ENCODE measurements at regions not wholly inside any gene's neighbourhood (a gene's known extent, or its start where the extent isn't known, plus 50 kb on each side); places are given as distances from the start of the nearest gene placed in this dataset.

DNA sequence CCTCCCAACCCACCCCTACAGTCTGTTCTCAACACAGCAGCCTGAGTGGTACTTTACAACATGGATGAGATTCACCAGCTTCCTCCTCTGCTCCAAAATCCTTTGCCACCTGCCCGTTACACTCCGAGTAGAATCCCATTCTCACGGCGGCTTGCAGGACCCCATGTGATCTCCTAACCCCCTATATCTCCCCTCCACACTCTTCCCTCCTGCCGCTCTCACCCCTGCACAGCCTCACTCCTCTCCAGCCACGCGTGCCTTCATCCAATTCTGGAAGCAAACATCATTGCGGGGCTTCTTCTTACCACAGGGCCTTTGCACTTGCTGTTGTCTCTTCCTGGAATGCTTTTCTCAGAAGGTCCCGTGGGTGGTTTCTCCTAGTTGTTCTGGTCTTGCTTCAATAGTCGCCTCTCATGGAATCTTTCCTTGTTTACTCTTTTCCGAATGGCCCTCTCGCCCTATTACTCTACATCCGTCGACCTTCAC, 472.3 kb downstream of the CDH26 start:
- DNase-seq (ENCODE audit: low spot score) = no peak

DNA sequence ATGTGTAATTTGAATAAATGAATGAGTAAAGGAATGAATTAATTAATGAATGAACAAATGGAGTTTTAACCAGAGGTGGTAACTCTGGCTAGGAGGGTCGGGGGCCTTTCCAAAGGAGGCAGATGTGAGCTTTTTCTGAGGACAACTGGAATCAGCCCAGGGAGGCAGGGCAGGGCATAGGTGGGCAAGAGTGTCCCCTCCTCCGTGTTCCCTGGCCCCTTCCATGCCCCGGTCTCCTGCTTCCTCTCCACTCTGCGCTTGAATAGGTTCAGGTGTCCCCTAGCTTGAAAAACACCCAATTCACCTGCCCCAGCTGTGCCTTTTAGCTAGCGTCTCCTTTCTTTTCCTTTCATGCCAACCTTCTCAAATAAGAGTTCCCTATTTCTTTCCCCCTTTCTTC, 473.1 kb downstream of the CDH26 start:
- no peak for DNase-seq (ENCODE audit: low spot score)

DNA sequence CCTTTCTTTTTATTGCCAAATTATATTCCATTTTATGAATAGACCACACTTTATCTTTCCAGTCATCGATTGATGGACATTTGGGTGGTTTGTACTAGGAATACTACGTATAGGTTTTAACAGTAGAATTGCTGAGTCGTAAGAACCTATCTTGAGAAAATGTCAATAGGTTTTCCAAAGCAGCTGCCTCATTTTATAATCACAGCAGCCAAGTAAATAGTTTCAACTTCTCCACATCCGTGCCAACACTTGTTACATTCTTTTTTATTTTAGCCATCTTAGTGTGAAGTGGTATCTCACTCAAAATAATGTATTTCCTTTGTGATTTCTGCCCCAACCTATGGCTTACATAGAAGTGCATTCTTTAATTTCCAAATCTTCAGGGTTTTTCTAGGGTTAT, 479.2 kb downstream of the CDH26 start:
- DNase-seq (ENCODE audit: low spot score) = no peak

DNA sequence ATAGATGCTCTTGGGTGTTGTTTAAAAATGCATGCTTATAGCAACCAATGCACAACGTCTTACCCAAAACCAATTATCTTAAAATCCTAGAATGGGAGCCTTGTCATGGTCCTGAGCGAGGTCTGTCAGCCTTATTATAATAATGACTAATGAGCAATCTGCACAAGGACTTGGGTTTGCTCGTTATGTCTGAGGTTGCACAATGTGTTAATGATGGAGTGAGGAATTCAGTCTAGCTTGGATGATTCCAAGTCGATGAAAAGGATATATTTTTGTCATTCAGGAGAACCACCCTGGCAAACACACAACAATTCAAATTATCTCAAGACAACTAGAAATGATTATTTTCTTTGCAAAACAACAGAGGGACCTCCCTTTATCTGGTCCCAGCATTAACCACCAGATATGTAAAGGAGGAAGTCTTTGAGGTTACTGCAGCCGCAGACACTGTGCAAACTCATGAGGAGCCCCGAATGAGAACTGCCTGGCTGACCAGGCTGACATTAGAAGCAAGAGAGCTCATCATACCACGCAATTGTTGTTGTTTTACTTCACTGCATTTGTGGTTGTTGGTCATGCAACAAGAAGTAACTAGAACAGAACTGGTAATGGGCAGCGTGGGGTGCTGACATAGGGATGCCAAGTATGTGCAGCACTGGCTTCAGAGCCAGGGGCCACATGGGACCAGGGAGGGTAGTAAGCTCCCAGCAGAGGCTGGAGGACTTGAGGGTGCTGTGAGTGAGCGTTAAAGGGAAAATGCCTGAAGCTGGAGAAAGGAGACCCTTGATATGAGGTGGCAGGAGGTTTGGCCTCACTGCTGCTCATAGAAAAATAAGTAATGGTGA, 488.3 kb downstream of the CDH26 start:
- no peak for DNase-seq (ENCODE audit: low spot score)

DNA sequence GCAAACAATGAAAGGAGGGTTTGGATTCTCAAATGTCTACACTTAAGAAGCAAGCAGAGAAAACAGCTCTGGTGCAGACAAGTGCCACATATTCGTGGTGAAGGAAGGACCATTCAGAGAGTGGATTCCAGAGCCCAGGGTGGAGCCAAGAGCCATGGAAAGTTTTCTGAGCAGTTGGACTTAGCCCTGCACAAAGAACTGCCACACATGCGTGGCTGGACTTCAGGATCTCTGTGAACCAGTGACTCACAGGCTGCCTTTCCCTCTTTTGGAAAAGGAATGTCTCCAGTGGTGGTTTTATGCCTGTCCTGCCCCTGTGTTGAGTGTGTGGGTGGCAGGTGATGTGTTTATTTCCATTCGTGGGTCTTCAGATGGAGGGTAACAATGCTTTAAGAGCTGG, 489.5 kb downstream of the CDH26 start:
- no peak for DNase-seq (ENCODE audit: low spot score)

DNA sequence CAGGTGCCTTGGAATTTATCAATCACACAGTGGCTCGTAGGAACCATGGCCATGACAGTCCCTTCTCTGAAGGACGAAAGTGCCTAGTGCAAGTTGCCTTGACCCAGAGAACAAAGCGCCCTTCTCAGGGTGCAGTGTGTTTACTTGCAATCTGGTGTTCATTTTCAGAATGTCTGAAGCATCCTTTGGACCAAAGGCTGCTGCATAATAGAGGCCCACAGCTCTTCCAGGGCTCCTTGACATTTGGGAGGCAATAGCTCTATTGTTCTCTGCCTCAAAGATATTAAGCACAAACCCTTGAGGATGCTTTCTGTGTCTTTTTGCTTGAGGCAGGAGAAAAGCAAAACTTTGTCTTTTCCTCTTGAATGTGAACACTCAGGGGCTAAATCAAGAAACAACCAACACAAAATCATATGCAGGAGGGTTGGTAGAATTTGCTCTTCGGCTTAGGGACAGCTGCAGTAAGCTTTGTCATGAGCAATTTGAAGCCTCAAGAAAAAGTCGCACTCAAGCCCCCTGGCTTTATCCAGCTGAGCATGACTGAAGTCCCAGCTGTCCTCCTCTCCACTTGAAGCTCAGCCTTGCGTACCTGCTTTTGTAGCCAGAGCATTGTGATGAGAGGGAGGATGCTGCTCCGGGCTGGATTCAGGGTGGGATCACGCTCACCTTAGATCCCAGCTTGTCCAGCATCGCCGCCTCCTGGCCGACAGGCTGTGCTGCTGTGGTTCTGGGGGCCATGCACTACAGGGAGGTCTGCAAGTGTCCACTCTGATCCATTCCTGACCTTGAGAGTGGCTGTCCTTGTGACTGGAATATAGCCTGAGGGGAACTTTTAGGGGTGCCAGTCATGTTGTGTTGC, 495.4 kb downstream of the CDH26 start:
- peak; percentile 60 for DNase-seq (ENCODE audit: low spot score)

DNA sequence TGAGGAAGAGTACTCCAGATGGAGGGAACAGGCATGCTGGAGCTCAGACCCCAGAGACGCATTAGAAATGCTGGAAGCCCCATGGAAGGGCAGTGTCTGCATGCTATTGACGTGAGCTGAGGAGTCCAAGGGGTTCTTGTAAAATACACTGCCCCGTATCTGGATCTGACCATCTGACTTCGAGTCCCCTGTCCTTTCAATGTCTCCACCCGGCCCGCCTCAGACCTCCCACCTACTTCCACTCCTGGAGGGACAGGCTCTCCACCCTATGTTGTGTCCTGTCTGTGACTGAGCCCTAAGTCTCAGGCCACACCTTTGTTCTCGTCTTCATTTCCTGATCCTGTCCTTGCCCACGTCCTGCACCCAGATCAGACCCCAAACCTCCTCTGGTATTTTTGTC, 496.3 kb downstream of the CDH26 start:
- no peak for DNase-seq (ENCODE audit: low spot score)

DNA sequence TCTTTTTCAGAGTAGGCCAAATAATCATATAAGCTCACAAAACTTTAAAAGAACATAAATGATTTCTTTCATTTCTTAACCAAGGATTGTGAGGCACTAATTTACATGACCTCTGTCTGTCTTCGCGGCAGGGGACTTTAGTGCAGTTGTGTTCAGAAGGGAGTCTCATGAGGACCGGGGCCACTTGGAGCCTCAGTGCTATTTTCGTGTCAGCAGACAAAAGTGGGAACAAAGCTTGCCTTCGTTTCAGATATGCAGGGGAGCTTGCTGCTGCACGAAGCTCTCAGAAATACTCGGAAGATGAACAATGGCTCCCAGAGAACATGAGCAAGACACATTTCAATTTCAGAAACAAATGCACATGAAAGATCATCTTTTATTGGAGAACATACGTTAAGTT, 497.0 kb downstream of the CDH26 start:
- DNase-seq (ENCODE audit: low spot score) = no peak

DNA sequence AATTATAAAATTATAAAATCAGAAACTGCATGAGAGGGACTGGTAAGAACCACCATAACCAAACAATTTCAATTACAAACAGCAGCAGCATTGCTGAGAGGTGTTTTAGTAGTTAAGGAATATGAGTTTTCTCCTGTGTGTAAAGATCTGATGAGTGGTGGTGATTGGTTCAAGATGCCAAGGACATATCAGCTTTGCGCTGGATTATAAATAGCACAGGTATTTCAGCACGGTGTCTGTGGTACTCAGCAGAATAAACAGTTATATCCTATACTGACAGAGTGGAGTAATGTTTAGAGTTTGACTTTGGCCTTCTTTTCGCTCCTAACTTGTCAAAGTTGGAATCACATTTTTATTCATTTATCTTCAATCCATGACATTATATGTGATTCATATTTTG, 501.0 kb downstream of the CDH26 start:
- no peak for DNase-seq (ENCODE audit: low spot score)

DNA sequence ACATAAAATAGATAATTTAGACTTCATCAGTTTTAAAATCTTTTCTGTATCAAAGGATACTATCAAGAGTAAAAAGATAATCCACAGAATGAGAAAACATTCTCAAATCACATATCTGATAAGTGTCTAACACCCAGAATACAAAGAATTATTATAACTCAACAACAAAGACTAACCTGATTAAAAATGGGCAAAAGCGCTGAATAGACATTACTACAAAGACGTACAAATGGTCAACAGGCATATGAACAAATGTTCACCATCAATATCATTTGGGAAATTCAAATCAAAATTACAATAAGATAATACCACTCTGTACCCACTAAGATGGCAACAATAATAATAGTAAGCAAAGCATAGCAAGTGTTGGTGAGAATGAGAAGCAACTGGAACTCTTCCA, 503.8 kb downstream of the CDH26 start:
- no peak for DNase-seq (ENCODE audit: low spot score)

DNA sequence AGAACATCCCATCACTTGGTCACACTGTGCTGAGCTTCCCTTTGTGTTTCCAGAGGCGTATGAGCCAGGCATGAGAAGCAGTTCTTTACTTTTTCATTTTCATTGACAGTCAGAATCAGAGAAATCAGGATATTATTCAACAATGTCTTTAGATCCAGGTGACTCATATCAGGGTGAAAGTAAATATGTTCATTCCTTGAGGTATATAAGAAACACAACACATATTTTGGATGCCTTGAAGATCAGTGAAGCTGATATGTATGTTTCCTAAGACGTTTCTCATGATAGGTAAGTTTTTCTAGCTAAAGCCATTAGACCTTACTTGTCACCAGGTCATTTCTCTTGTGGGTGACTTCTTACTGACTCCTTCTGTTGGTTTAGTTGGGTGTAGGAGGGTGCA, 505.6 kb downstream of the CDH26 start:
- no peak for DNase-seq (ENCODE audit: low spot score)

DNA sequence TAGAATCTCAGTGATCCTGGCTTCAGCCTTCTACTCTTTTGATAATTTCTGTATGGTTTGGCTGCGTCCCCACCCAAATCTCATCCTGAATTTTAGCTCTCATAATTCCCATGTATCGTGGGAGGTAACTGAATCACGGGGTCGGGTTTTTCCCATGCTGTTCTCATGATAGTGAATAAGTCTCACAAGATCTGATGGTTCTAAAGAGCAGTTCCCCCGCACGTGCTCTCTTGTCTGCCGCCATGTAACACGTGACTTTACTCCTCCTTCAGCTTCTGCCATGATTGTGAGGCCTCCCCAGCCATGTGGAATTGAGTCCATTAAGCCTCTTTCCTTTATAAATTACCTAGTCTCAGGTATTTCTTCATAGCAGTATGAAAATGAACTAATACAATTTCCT, 507.2 kb downstream of the CDH26 start:
- DNase-seq (ENCODE audit: low spot score) = no peak

DNA sequence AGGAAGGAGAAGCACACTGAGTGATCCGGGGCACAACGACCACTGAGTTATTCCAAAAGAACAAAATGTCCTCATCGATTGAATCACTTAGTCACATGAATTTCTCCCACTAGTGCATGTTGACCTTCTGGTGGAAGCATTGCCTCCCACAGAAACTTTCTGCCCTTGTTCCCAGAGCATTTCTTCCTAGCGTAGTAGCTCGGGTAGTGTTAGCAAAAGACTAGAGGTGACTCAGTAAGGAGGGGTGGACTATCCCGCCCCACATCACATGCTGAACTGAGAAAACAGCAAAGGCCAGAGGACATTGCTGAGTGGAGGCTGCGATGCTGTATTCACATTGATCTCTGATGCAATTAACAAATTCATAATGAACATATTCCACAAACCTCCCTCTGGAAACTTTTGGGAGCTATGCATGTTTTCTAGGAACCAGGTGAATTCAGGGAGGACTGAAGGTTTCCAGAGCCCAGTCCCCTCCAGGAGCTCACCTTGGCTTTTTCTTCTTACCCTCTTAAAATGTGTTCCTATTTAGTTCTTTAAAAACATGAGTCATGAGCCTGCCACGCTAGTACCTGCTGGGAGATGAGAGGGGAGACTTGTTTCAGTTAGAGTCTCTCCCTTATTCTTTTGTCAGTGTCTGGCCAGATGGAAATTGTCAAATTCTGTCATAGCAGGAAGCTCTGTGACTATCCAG, 507.9 kb downstream of the CDH26 start:
- DNase-seq (ENCODE audit: low spot score) = peak; percentile 15

DNA sequence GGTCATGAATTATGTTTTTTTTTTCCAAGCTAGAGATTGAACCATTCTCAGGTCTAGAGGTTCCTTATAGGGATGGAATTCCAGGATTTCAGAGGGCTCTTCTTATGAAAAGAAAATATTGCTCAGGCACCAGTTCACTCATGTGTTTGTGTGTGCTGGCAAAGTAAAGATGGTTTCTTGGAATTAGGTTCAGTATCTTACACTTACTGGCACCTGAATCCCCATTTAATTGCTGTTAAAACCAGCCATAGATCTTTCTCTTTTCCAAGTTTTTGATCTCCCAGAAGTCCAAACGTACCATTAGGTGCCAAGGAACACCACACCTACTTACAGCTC, 508.4 kb downstream of the CDH26 start:
- DNase-seq (ENCODE audit: low spot score) = no peak

DNA sequence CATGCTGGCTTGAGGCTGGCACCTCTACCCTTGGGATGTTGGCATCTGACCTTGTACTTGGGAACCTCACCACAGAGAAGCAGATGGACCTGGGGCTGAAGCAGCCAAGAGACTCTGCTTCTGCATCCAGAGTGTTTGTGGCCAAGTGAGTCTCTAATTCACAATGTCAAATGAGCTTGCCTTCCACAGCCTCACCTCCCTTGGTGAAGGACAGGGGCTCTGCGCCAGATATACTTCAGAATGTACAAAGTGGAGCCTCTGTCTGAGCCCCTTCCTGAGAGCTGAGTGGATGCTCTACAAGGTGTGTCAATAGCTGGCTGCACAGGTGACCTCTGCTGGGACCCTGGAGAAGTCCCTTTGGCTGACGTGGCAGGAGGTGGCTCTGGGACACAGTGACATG, 508.9 kb downstream of the CDH26 start:
- DNase-seq (ENCODE audit: low spot score) = peak; percentile 29

DNA sequence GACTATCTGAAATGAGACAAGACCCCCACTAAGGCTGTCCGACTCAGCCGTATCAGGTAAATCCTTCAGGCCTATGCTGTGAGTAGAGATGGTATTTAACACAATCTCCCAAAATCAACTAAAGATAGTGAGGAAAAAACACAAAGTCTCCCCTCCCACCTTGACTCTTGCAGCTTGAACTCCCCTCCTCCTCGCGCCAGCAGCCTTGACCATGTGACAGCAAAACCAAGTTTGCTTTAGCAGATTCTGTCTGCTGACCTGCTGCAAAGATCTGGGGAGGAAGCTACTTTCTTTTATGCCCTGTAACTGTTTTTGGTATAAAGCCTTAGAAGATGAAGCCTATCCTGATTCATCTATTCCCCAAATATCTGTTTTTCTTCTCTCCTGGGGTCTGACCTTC, 509.5 kb downstream of the CDH26 start:
- DNase-seq (ENCODE audit: low spot score) = peak; percentile 13

DNA sequence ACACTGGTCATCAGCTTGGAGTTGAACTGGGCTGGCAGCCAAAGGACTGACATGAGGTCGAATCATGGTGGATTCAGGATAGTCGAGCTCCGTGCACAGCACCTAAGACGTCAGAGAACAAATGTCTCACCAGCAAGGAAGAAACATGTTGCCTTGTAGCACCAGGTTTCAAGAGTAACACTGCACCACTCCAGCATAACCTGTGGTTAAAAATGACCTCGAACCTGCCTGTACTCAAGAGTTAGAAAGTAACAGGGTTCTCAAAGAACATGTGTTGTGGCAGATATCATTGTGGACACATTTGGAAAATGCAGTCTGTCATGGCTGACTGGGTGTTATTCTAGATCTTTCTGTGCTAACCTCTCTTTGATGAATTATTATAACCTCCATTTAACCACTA, 511.6 kb downstream of the CDH26 start:
- no peak for DNase-seq (ENCODE audit: low spot score)

DNA sequence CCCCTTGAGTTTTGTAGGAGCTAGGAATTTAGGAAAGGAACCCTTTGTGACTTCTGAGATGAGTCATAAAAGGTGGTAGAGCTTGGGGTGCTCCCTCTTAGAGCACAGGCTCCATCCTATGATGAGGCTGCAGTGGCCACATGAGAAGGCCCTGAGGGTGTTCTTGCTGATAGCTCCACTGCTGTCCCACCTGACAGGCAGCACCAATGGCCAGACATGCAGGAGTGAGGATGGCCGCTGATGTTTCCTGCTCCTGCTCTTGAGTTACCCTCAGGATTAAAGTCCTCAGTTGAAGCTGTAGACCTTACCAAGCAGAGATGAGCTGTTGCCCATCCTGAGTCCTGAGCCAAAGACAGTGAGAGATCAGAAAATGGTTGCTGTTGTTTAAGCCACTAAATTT, 512.1 kb downstream of the CDH26 start:
- DNase-seq (ENCODE audit: low spot score) = peak; percentile 3

DNA sequence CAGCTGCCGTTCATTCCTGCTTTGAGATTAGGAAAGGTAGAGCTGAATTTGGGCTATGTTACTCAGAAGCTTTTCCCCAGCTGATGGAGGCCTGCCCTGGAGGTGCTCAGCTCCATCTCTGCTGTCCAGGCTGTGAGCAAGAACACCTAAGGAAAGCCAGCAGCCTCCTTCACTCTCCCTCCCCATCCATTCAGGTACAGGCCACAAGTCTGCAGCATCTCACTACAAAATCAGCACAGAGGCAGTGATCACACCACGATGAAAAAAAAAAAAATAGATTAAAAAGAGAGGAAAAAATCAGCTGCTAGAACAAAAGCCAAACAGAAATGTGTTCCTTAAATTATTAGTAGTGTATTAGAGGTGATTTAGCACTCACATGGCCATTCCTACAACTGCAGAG, 515.0 kb downstream of the CDH26 start:
- no peak for DNase-seq (ENCODE audit: low spot score)

DNA sequence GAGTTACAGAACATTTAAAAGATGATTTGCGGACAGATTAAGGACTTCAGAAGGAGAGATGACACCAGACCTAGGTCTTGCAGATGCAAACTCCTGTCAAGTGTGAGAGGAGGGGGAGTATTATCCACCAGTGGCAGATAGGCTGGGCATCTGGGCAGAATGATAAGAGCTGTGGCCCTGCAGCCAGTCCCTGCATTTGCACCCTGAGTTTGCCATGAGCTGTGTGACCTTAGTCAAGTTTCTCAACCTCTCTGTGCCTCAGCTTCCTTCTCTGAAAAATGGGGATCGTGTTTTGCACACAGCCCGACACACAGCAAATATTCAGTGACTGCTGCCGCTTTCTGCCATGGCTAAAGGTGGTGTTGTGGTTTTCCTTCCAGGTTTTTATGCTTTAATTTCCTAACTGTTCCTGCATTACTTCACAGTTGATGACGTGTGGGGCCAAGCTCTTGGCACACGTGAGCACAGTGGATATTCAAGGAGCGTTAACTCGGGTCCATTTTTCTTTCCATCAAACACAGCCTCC, 516.2 kb downstream of the CDH26 start:
- peak; percentile 15 for DNase-seq (ENCODE audit: low spot score)

DNA sequence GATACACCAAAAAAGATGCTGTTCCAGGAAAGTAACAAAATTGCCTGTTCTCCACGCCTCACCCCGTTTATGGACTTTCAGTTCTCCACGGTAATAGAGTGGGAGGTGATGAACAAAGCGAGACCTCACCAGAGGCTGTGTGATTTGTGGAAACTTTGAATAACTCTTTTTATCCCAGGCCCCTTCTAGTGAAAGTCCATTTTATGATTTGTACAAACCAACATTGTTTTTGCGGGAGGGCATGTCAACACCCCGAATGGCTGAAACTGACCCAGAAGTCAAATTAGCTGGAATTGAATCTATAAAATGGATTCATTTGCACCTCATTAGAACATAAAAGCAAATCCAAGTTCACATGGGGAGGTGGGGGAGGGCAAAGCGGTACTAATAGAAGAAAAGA, 517.8 kb downstream of the CDH26 start:
- DNase-seq (ENCODE audit: low spot score) = no peak

DNA sequence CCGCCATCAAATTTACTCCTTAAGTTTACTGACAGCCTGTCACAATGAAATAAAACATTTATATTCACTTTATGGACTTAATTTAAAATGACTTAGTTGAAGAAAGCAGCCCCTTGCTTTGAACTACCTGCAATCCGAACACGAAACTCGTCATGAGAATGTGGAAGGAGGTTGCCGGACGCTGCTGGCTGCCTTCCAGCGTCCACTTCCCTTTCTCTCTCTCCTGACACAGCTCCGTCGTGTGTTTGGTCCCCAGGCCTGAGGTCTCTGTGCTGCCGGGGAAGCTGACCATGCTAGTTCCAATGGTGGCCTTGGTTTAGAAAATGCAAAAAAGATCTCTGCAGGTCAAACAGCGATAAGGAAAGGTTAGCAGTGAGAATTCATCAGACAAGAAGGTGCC, 519.7 kb downstream of the CDH26 start:
- DNase-seq (ENCODE audit: low spot score) = peak; percentile 23

DNA sequence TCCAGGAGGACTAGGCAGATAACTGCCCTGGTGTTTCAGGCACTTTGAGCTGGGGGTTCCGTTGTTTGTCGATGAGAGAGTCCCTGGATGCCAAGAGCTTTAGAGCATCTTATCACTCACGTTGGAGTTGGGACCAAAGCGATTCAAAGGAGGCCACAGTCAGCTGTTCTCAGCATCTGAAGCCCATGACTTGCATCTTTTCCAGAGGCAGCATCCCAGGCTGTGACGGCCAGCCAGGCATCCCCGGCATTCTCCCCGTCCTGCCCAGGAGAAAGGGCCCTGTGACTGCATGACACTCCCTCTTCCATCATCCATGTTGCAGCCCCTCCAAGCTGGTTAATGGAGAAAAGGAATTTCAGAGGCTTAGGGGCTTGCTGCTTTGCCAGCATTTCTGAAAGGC, 520.3 kb downstream of the CDH26 start:
- peak; percentile 35 for DNase-seq (ENCODE audit: low spot score)

All from ecto neural progenitor cell (in vitro differentiated cells).